Stomach smooth muscle (tissue), 2 donors: ENCODE measurements at regions not wholly inside any gene's neighbourhood (a gene's known extent, or its start where the extent isn't known, plus 50 kb on each side); places are given as distances from the start of the nearest gene placed in this dataset.

Experiments
- H3K27ac ChIP-seq: one replicate; pipeline ENCODE4 v1.7.0; 2013; ENCODE audit warnings: mild to moderate bottlenecking, low read length, inconsistent platforms
- H3K27me3 ChIP-seq, 2 donors: one replicate each; pipeline ENCODE4 v1.7.0; 2013; ENCODE audit warnings: low read length in 2 of 2; ENCODE audit not compliant: insufficient read depth in 2 of 2, control insufficient read depth in 1 of 2
- H3K36me3 ChIP-seq, 2 donors: one replicate each; pipeline ENCODE4 v1.7.0; 2013; ENCODE audit warnings: low read length in 2 of 2; ENCODE audit not compliant: control insufficient read depth in 2 of 2, insufficient read depth in 2 of 2
- H3K4me1 ChIP-seq: one replicate; pipeline ENCODE4 v1.7.0; 2013; ENCODE audit warnings: low read length; ENCODE audit not compliant: control insufficient read depth, insufficient read depth
- H3K4me3 ChIP-seq, 2 donors: one replicate each; pipeline ENCODE4 v1.7.0; 2013; ENCODE audit warnings: low read length in 2 of 2
- H3K9ac ChIP-seq, 2 donors: one replicate each; pipeline ENCODE4 v1.7.0; 2013; ENCODE audit warnings: low read length in 2 of 2, mild to moderate bottlenecking in 1 of 2
- H3K9me3 ChIP-seq, 2 donors: one replicate each; pipeline ENCODE4 v1.7.0; 2013; ENCODE audit warnings: low read length in 2 of 2; ENCODE audit not compliant: control insufficient read depth in 2 of 2
- donor health status: healthy.
- donor health status: Pancreatic carcinoma.

GRCh38 chr10:123579675-123580074, 86.5 kb upstream of the GPR26 start:
- H3K4me1 ChIP-seq, result peaks cover 25% of the 10 kb centered on the region
- H3K9me3 ChIP-seq, result peaks cover 0 to 3% of the 10 kb centered on the region in 2 donors
- no peak overlapping the region for H3K4me3 ChIP-seq
- no peak overlapping the region for H3K27ac ChIP-seq
- H3K9ac ChIP-seq, result no peak overlapping the region
- no peaks in the 10 kb centered on the region for H3K36me3 ChIP-seq
- H3K27me3 ChIP-seq, result peaks cover 0 to 7% of the 10 kb centered on the region in 2 donors

DNA sequence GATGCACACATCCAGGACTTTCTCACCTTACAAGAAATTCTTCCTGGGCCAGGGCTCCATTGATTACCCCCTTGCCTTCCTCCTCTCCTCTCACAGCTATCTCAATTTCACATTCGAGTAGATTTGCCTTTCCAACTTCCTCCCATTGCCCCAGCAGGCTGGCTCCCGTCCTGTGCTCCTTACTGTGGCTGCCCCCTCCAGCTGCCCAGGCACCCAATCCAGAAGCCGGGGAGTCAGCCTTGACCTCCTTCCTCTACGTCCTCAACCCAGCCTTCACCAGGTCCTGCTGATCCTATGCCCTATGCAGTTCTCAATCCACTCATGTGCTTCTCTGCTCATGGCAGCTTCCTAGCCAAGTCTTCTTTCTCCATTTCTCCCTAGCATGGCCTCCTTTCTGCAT, 85.7 kb upstream of the GPR26 start:
- H3K4me3 ChIP-seq, result no peak overlapping the region
- H3K9ac ChIP-seq, result no peak overlapping the region
- peaks cover 0 to 7% of the 10 kb centered on the region in 2 donors for H3K27me3 ChIP-seq
- no peaks in the 10 kb centered on the region for H3K9me3 ChIP-seq
- no peaks in the 10 kb centered on the region for H3K36me3 ChIP-seq
- peaks cover 25% of the 10 kb centered on the region for H3K4me1 ChIP-seq
- H3K27ac ChIP-seq, result no peak overlapping the region

- H3K9me3 ChIP-seq, result no peaks in the 10 kb centered on the region
- H3K27ac ChIP-seq, result no peak overlapping the region
- no peaks in the 10 kb centered on the region for H3K36me3 ChIP-seq
- no peak overlapping the region for H3K9ac ChIP-seq
- H3K4me1 ChIP-seq, result peaks cover 25% of the 10 kb centered on the region
- H3K4me3 ChIP-seq, result no peak overlapping the region
- peaks cover 0 to 6% of the 10 kb centered on the region in 2 donors for H3K27me3 ChIP-seq
Observed at GRCh38 chr10:123581656-123582055, 84.5 kb upstream of the GPR26 start.

DNA sequence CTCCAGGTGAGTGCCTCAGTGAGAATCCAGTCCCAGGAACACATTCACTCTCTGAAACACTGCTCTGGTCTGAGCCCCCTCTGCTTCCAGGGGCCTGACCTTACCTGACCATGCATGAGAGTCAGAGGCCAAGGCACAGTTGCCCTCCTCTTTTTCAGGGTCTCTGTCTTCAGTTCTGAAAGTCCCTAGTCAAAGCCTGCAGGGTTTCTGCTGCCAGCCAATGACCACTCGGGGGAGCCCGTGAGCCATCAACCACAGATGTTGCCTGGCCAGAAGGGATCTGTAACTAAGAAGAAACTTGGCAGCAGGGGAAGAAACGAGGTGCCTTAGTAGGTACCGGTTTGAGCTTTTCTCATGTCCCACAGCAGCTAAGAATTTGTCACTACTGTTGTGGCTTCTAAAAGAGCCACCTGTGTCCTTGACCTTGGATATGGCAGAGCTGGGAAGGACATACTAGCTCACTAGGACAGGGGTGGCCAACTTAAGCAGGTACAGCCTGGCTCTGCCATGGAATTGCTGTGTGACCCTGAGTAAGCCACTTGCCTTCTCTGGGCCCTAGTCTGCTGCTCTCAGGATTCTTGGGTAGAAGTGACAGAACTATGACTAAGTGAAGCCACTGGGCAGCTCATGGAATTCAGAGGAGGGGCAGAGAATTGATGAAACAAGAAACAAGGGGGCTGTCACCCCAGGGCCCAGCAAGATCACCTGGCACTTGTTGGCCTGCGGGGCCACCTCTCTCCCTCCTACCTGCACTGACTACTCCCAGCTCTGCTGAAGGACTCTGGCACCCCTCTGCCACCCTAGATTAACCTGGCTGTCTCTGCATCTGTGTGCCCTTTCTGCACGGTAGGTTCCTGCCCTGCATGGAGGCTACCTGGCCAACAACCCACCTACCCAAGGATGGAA, 83.8 kb upstream of the GPR26 start:
- Histone ChIP-seq H3K27me3 (peaks cover 0 to 4% of the 10 kb centered on the region in 2 donors), H3K9ac (no peak overlapping the region), H3K4me1 (peaks cover 25% of the 10 kb centered on the region), H3K36me3 (no peaks in the 10 kb centered on the region), H3K9me3 (no peaks in the 10 kb centered on the region), H3K27ac (no peak overlapping the region), H3K4me3 (no peak overlapping the region)

DNA sequence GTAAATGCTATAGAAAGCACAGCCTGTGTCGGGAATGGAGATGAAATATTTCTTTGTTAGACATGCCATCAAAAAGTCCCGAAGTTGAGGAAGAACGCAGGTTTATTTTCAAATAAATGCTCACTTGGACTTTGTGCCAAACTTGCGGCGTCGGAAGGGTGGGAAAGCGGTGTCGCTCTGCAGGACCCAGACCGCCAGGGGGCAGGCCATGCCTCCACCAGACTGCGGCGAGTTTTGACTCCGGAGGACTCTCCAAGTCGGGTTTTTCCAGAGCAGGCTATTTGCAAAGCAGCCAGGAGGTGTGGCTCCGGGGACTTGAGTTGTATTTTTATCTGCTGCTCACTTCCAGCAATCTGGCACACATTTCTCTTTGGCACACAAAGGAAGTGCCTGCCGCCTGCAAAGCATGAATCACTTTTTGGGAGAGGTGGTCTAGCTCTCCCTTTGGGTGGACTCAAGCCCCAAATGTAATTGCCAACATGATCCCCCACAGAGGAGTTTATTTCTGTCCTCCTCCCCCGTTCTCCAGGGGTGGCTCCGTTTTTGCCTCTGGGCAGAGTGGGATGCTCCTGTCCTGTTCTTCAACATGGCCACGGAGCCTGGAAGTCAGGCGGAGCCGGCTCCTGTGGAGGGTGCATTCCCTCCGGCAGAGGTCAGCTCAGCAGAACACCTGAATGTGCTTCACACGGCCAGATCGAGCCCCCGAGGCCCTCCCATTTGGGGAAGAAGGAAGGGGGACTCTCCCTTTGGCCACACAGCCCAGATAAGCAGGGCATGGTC, 82.3 kb upstream of the GPR26 start:
- Histone ChIP-seq H3K27me3 (peaks cover 0 to 4% of the 10 kb centered on the region in 2 donors), H3K36me3 (no peaks in the 10 kb centered on the region), H3K27ac (peak overlapping the region; percentile 46), H3K4me1 (peaks cover 25% of the 10 kb centered on the region), H3K9ac (peak overlapping the region in 1 of 2 donors; percentile 17), H3K9me3 (no peaks in the 10 kb centered on the region), H3K4me3 (peak overlapping the region; percentile 31 to 57)

DNA sequence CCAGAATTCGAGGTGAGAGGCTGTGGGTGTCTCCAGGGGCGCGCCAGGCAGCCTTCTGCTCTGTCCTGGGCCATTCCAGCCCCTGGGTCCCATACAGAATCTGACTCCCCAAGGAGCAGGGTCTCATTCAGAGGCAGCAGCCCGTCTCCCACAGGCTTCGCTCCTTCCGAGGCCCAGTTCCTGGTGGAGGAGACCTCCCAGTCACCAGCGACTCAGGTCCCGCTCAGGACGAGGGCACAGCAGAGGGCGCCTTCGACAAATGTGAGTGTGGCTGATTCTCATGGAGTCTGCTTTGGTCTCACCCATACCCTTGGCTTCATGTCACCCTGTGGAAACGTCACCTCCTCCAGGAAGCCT, 81.8 kb upstream of the GPR26 start:
- H3K4me1 ChIP-seq, result peaks cover 25% of the 10 kb centered on the region
- H3K9me3 ChIP-seq, result no peaks in the 10 kb centered on the region
- H3K36me3 ChIP-seq, result no peaks in the 10 kb centered on the region
- H3K4me3 ChIP-seq, result peak overlapping the region in 1 of 2 donors; percentile 57
- peak overlapping the region; percentile 46 for H3K27ac ChIP-seq
- no peak overlapping the region for H3K9ac ChIP-seq
- peaks cover 0 to 4% of the 10 kb centered on the region in 2 donors for H3K27me3 ChIP-seq

DNA sequence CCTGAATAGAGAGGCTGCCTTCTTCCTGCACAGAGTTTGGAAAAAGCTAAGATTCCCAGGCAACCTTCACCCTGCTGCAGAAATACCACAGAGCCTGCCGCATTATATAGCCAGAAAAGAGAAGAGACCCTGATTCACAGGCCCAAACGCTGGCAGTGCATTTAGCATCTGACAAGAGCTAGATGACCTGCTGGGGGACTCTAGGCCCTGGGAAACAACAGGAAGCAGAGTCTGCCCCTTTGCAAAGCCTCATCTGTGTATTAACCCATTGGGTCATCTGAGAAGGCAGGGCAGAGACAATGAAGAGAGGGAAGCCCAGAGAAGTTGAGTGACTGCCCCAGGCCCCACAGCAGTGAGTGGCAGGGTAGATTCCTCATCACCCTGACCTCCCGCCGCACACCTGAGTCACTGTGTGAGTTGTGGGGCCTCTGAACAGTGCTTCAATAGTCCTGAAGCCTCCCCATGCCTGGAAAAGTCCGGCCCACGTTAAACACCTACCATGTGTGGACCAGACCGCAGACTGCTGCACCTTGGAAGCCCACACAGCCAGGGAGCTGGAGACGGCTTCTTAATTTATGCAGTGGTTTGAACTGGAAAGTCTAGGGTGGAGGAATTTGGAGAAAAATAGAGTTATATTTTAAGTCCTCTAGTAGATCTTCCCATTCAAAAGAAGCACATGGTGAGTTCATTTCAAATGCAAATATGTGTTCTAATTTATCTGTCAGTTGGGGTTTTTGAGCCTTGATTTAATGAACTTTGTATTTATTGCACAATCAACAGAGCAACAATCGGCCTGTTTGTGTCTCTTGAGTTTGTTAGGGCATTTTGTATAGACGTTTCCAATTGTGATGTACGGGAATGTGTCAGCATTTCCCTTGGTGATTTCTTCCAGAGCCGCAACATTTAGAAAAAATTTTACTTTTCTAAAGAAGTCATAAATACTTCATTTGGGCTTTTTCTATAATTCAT, 80.4 kb upstream of the GPR26 start:
- Histone ChIP-seq H3K36me3 (no peaks in the 10 kb centered on the region), H3K9ac (no peak overlapping the region), H3K4me3 (no peak overlapping the region), H3K9me3 (no peaks in the 10 kb centered on the region), H3K4me1 (peaks cover 25% of the 10 kb centered on the region), H3K27ac (no peak overlapping the region), H3K27me3 (peaks cover 0 to 2% of the 10 kb centered on the region in 2 donors)

DNA sequence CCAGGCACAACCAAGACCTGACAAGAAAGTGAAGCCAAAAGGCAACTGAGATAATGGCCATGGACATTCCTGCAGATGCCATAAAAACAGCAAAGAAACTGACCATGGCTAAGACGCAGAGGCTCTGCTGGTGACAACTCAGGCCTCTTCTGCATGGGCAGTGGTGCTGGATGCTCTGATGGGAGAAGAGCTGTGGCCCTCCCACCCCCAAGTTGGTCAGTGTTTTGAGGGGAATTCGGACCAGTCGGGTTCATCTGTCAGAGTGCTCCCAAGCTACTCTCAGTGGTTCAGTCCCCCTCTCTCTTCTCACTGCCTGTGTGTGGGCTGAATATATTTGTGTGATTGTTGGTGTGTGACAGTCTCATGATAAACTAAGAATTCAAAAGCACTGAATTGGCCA, 79.0 kb upstream of the GPR26 start:
- Histone ChIP-seq H3K9ac (no peak overlapping the region), H3K4me1 (peaks cover 24% of the 10 kb centered on the region), H3K27me3 (no peaks in the 10 kb centered on the region), H3K9me3 (peaks cover 0 to 2% of the 10 kb centered on the region in 2 donors), H3K27ac (no peak overlapping the region), H3K36me3 (no peaks in the 10 kb centered on the region), H3K4me3 (no peak overlapping the region)

GRCh38 chr10:123588386-123588914, 77.7 kb upstream of the GPR26 start:
- no peaks in the 10 kb centered on the region for H3K27me3 ChIP-seq
- H3K9me3 ChIP-seq, result peaks cover 0 to 2% of the 10 kb centered on the region in 2 donors
- no peak overlapping the region for H3K9ac ChIP-seq
- no peak overlapping the region for H3K4me3 ChIP-seq
- H3K27ac ChIP-seq, result no peak overlapping the region
- H3K4me1 ChIP-seq, result peaks cover 10% of the 10 kb centered on the region
- H3K36me3 ChIP-seq, result no peaks in the 10 kb centered on the region

DNA sequence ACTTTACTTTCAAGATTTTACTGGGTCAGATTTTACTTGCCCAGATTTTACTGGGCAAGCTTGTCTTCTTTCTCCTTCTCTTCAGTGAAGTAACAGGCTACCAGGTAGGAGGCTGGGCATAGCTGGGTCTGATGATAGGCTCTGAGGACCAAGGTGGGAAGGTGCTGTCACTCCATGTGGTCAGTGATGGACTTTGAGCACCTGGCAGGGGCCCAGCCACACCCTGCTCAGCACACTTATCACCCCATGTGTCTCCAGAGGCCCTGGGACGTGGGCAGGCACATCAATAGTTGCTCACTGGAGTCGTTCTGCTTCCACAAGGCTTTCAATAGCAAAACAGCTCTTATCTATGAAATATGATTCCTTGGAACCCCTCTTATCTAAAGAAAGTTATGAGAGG, 70.5 kb upstream of the GPR26 start:
- Histone ChIP-seq H3K9ac (no peak overlapping the region), H3K4me3 (no peak overlapping the region), H3K4me1 (no peaks in the 10 kb centered on the region), H3K36me3 (no peaks in the 10 kb centered on the region), H3K9me3 (peaks cover 2 to 4% of the 10 kb centered on the region in 2 donors), H3K27me3 (no peaks in the 10 kb centered on the region), H3K27ac (no peak overlapping the region)
